Neural progenitor cell (in vitro differentiated cells): ENCODE measurements at regions not wholly inside any gene's neighbourhood (a gene's known extent, or its start where the extent isn't known, plus 50 kb on each side); places are given as distances from the start of the nearest gene placed in this dataset.

Source experiments
- EZH2 ChIP-seq: fragments of 200-600 bp; sonication (generic); IDR thresholded peaks from 2 replicates; pipeline ENCODE4 v1.6.1; 2017; ENCODE audit warnings: antibody characterized with exemption, mild to moderate bottlenecking, moderate library complexity
- TF ChIP-seq, protein P1 (sequence below): fragments of 200-600 bp; sonication (generic); IDR thresholded peaks from 2 replicates; pipeline ENCODE4 v1.5.1; 2017; ENCODE audit warnings: antibody characterized with exemption, mild to moderate bottlenecking

- TF ChIP-seq, protein P1, sequence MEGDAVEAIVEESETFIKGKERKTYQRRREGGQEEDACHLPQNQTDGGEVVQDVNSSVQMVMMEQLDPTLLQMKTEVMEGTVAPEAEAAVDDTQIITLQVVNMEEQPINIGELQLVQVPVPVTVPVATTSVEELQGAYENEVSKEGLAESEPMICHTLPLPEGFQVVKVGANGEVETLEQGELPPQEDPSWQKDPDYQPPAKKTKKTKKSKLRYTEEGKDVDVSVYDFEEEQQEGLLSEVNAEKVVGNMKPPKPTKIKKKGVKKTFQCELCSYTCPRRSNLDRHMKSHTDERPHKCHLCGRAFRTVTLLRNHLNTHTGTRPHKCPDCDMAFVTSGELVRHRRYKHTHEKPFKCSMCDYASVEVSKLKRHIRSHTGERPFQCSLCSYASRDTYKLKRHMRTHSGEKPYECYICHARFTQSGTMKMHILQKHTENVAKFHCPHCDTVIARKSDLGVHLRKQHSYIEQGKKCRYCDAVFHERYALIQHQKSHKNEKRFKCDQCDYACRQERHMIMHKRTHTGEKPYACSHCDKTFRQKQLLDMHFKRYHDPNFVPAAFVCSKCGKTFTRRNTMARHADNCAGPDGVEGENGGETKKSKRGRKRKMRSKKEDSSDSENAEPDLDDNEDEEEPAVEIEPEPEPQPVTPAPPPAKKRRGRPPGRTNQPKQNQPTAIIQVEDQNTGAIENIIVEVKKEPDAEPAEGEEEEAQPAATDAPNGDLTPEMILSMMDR = no peak
- TF ChIP-seq EZH2 = no peak
These were observed 72.3 kb upstream of the PRLR start for GRCh38 chr5:35302544-35302943.
